HEK293 (cell line): ENCODE measurements at regions not wholly inside any gene's neighbourhood (a gene's known extent, or its start where the extent isn't known, plus 50 kb on each side); places are given as distances from the start of the nearest gene placed in this dataset.
A peak's percentile ranks its signal among the peaks of the same experiment; 100 is the strongest.

Experiments used
- CTCF ChIA-PET: fragments of 350-600 bp; formaldehyde crosslinking; extraction: SDS; loops from one replicate; lab custom pipeline; 2021; ENCODE audit warnings: antibody characterized with exemption; lab: Yijun Ruan, JAX
- POLR2A ChIA-PET: fragments of 300-600 bp; formaldehyde crosslinking; extraction: SDS; loops from one replicate; lab custom pipeline; 2020; ENCODE audit warnings: antibody characterized with exemption, inconsistent platforms; lab: Yijun Ruan, JAX
- H3K27ac ChIP-seq: fragments of 200-500 bp; sonication (Bioruptor generic); 2 replicates; pipeline ENCODE4 v1.5.1; 2014; ENCODE audit warnings: low read depth, low read length, control low read depth, inconsistent platforms; ENCODE audit errors: extremely low read depth
- H3K36me3 ChIP-seq, 2 experiments: fragments of 200-500 bp in 1 of 2; sonication (Bioruptor generic) in 1 of 2; 1 replicate in 1 of 2; 2 replicates in 1 of 2; pipeline ENCODE4 v1.5.1; 2014 to 2017; ENCODE audit warnings: inconsistent platforms in 2 of 2, low read length in 2 of 2; ENCODE audit not compliant: control insufficient read depth in 2 of 2, insufficient read depth in 1 of 2
- H3K4me1 ChIP-seq: fragments of 200-500 bp; sonication (Bioruptor generic); 2 replicates; pipeline ENCODE4 v1.5.1; 2014; ENCODE audit warnings: mild to moderate bottlenecking, low read length, inconsistent platforms; ENCODE audit not compliant: control insufficient read depth, insufficient read depth
- H3K4me3 ChIP-seq: 2 replicates; pipeline ENCODE4 v1.5.1; 2011; ENCODE audit warnings: low read depth, mild to moderate bottlenecking, control low read depth, low read length, moderate library complexity
- H3K9me3 ChIP-seq: fragments of 200-500 bp; sonication (Bioruptor generic); 2 replicates; pipeline ENCODE4 v1.5.1; 2014; ENCODE audit warnings: low read depth, low read length, inconsistent platforms; ENCODE audit not compliant: control insufficient read depth, insufficient read depth
- MEIS1 ChIP-seq: sonication (generic); formaldehyde crosslinking; IDR thresholded peaks from 2 replicates; pipeline ENCODE4 v1.8.1; 2022; ENCODE audit warnings: missing genetic modification reagents, mild to moderate bottlenecking, borderline replicate concordance
- PRDM1 ChIP-seq: fragments of 450-650 bp; formaldehyde crosslinking; IDR thresholded peaks from 2 replicates; pipeline ENCODE4; 2016; ENCODE audit warnings: missing biosample characterization, missing genetic modification characterization
- PRDM6 ChIP-seq: fragments of 450-650 bp; formaldehyde crosslinking; IDR thresholded peaks from 2 replicates; pipeline ENCODE4 v1.5.1; 2017; ENCODE audit warnings: missing biosample characterization, missing genetic modification characterization
- SCRT2 ChIP-seq: fragments of 450-650 bp; formaldehyde crosslinking; IDR thresholded peaks from 2 replicates; pipeline ENCODE4 v1.5.1; 2016; ENCODE audit warnings: missing biosample characterization, missing genetic modification characterization
- WT1 ChIP-seq: fragments of 450-650 bp; formaldehyde crosslinking; IDR thresholded peaks from 2 replicates; pipeline ENCODE4 v1.5.1; 2016; ENCODE audit warnings: missing biosample characterization, missing genetic modification characterization
- ZBTB17 ChIP-seq: fragments of 450-650 bp; formaldehyde crosslinking; IDR thresholded peaks from 2 replicates; pipeline ENCODE4 v1.5.1; 2016; ENCODE audit warnings: missing biosample characterization, missing genetic modification characterization
- ZBTB21 ChIP-seq: fragments of 450-650 bp; formaldehyde crosslinking; IDR thresholded peaks from 2 replicates; pipeline ENCODE4 v1.5.1; 2017; ENCODE audit warnings: missing biosample characterization, missing genetic modification characterization
- ZBTB8A ChIP-seq: fragments of 450-650 bp; formaldehyde crosslinking; IDR thresholded peaks from 2 replicates; pipeline ENCODE4 v1.5.1; 2016; ENCODE audit warnings: missing biosample characterization, missing genetic modification characterization
- ZIC2 ChIP-seq: fragments of 450-650 bp; formaldehyde crosslinking; IDR thresholded peaks from 2 replicates; pipeline ENCODE4 v1.5.1; 2016; ENCODE audit warnings: missing biosample characterization, missing genetic modification characterization
- ZNF140 ChIP-seq: fragments of 450-650 bp; formaldehyde crosslinking; IDR thresholded peaks from 2 replicates; pipeline ENCODE4 v1.5.1; 2016; ENCODE audit warnings: missing biosample characterization, missing genetic modification characterization
- ZNF341 ChIP-seq: fragments of 450-650 bp; formaldehyde crosslinking; IDR thresholded peaks from 2 replicates; pipeline ENCODE4; 2016; ENCODE audit warnings: low read depth, missing biosample characterization, missing genetic modification characterization
- ZNF423 ChIP-seq: fragments of 450-650 bp; formaldehyde crosslinking; IDR thresholded peaks from 2 replicates; pipeline ENCODE4 v1.5.1; 2016; ENCODE audit warnings: missing biosample characterization, missing genetic modification characterization
- ZNF530 ChIP-seq: fragments of 450-650 bp; formaldehyde crosslinking; IDR thresholded peaks from 2 replicates; pipeline ENCODE4 v1.5.1; 2016; ENCODE audit warnings: low read depth, missing biosample characterization, missing genetic modification characterization
- ZNF555 ChIP-seq: fragments of 450-650 bp; formaldehyde crosslinking; conservative IDR thresholded peaks from 2 replicates; pipeline ENCODE4 v1.5.1; 2017; ENCODE audit warnings: missing biosample characterization, mild to moderate bottlenecking, missing genetic modification characterization, inconsistent platforms
- ZNF561 ChIP-seq: fragments of 450-650 bp; IDR thresholded peaks from 2 replicates; pipeline ENCODE4 v1.5.1; 2018; ENCODE audit warnings: missing biosample characterization, missing genetic modification characterization, borderline replicate concordance
- ZNF580 ChIP-seq: fragments of 450-650 bp; formaldehyde crosslinking; IDR thresholded peaks from 2 replicates; pipeline ENCODE4 v1.5.1; 2016; ENCODE audit warnings: missing biosample characterization, missing genetic modification characterization
- ZNF629 ChIP-seq: fragments of 450-650 bp; formaldehyde crosslinking; IDR thresholded peaks from 2 replicates; pipeline ENCODE4 v1.5.1; 2017; ENCODE audit warnings: missing biosample characterization, missing genetic modification characterization
- ZNF654 ChIP-seq: fragments of 450-650 bp; formaldehyde crosslinking; IDR thresholded peaks from 2 replicates; pipeline ENCODE4 v1.5.1; 2016; ENCODE audit warnings: low read depth, missing biosample characterization, missing genetic modification characterization
- ZSCAN4 ChIP-seq: fragments of 450-650 bp; formaldehyde crosslinking; IDR thresholded peaks from 2 replicates; pipeline ENCODE4 v1.5.1; 2017; ENCODE audit warnings: missing biosample characterization, missing genetic modification characterization
- TF ChIP-seq, protein P1 (sequence below): fragments of 450-650 bp; formaldehyde crosslinking; IDR thresholded peaks from 2 replicates; pipeline ENCODE4 v1.5.1; 2017; ENCODE audit warnings: missing biosample characterization, missing genetic modification characterization
- TF ChIP-seq, protein P2 (sequence below): fragments of 450-650 bp; formaldehyde crosslinking; IDR thresholded peaks from 2 replicates; pipeline ENCODE4 v1.5.1; 2016; ENCODE audit warnings: missing biosample characterization, missing genetic modification characterization
- TF ChIP-seq, protein P3 (sequence below): fragments of 450-650 bp; formaldehyde crosslinking; IDR thresholded peaks from 2 replicates; pipeline ENCODE4 v1.5.1; 2016; ENCODE audit warnings: missing biosample characterization, missing genetic modification characterization

DNA sequence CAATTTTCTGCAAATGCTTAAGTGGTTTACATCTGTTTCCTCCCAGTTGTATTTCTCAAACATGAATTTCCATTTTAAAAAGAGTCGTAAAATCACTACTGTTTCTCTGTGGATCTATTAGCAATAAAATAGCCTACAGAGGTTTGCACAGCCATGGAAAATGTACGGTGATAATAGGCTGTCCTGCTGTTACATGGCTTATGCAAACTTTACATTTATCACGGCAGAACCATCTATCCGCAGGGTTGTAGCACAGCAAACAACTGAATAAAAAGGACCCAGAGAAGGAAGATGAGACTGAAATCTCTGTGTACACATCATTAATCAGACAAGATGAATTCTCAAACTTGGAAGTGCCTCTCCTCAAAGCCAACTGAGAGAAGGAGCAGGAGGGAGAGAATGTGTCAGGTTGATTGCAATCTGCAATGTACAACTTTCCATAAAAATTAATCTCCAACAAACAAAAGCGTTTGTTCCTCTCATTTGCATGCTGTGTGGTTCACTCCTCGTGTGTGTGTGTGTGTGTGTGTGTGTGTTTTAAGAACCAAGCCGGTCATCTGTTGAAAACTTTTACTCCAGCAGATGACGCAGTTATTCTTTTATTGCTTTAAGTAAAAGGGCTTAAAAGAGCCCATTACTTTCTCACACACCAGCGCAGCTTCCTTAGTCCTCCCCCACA is 279.3 kb downstream of the SKAP2 start:
- ChIA-PET POLR2A (no interaction called here), CTCF (no interaction called here)
- no peak for TF ChIP-seq ZNF580 (tag by site-specific recombination)
- peak; percentile 34 for TF ChIP-seq ZNF654 (tag by site-specific recombination)
- TF ChIP-seq PRDM1 (tag by site-specific recombination) = peak; percentile 69
- peak; percentile 56 for TF ChIP-seq ZNF629
- TF ChIP-seq ZIC2 = peak; percentile 73
- TF ChIP-seq ZNF555 (tag by site-specific recombination) = no peak
- TF ChIP-seq ZNF423 (tag by site-specific recombination) = no peak
- peak; percentile 61; the same call in 1 of the 2 replicates for TF ChIP-seq SCRT2 (tag by site-specific recombination)
- no peak for TF ChIP-seq ZNF140
- peak; percentile 45; the same call in 1 of the 2 replicates for TF ChIP-seq ZBTB8A (tag by site-specific recombination)
- TF ChIP-seq MEIS1 = no peak
- TF ChIP-seq, protein P1, sequence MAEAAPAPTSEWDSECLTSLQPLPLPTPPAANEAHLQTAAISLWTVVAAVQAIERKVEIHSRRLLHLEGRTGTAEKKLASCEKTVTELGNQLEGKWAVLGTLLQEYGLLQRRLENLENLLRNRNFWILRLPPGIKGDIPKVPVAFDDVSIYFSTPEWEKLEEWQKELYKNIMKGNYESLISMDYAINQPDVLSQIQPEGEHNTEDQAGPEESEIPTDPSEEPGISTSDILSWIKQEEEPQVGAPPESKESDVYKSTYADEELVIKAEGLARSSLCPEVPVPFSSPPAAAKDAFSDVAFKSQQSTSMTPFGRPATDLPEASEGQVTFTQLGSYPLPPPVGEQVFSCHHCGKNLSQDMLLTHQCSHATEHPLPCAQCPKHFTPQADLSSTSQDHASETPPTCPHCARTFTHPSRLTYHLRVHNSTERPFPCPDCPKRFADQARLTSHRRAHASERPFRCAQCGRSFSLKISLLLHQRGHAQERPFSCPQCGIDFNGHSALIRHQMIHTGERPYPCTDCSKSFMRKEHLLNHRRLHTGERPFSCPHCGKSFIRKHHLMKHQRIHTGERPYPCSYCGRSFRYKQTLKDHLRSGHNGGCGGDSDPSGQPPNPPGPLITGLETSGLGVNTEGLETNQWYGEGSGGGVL (tag by site-specific recombination) = peak; percentile 47; the same call in 1 of the 2 replicates
- TF ChIP-seq ZNF561 (tag by site-specific recombination) = 0 out of 2 replicates have a peak, but pooled peaks have one; percentile 12
- TF ChIP-seq ZBTB21 (tag by site-specific recombination) = 0 out of 2 replicates have a peak, but pooled peaks have one; percentile 40
- peak; percentile 68 for TF ChIP-seq WT1 (tag by site-specific recombination)
- peak; percentile 35 for TF ChIP-seq ZBTB17
- no peak for TF ChIP-seq ZNF530 (tag by site-specific recombination)
- TF ChIP-seq, protein P2, sequence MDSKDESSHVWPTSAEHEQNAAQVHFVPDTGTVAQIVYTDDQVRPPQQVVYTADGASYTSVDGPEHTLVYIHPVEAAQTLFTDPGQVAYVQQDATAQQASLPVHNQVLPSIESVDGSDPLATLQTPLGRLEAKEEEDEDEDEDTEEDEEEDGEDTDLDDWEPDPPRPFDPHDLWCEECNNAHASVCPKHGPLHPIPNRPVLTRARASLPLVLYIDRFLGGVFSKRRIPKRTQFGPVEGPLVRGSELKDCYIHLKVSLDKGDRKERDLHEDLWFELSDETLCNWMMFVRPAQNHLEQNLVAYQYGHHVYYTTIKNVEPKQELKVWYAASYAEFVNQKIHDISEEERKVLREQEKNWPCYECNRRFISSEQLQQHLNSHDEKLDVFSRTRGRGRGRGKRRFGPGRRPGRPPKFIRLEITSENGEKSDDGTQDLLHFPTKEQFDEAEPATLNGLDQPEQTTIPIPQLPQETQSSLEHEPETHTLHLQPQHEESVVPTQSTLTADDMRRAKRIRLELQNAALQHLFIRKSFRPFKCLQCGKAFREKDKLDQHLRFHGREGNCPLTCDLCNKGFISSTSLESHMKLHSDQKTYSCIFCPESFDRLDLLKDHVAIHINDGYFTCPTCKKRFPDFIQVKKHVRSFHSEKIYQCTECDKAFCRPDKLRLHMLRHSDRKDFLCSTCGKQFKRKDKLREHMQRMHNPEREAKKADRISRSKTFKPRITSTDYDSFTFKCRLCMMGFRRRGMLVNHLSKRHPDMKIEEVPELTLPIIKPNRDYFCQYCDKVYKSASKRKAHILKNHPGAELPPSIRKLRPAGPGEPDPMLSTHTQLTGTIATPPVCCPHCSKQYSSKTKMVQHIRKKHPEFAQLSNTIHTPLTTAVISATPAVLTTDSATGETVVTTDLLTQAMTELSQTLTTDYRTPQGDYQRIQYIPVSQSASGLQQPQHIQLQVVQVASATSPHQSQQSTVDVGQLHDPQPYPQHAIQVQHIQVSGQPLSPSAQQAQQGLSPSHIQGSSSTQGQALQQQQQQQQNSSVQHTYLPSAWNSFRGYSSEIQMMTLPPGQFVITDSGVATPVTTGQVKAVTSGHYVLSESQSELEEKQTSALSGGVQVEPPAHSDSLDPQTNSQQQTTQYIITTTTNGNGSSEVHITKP (tag by site-specific recombination) = peak; percentile 75
- TF ChIP-seq ZSCAN4 (tag by site-specific recombination) = peak; percentile 59
- TF ChIP-seq ZNF341 (tag by site-specific recombination) = peak; percentile 24; the same call in 1 of the 2 replicates
- TF ChIP-seq PRDM6 (tag by site-specific recombination) = peak; percentile 76
- TF ChIP-seq, protein P3, sequence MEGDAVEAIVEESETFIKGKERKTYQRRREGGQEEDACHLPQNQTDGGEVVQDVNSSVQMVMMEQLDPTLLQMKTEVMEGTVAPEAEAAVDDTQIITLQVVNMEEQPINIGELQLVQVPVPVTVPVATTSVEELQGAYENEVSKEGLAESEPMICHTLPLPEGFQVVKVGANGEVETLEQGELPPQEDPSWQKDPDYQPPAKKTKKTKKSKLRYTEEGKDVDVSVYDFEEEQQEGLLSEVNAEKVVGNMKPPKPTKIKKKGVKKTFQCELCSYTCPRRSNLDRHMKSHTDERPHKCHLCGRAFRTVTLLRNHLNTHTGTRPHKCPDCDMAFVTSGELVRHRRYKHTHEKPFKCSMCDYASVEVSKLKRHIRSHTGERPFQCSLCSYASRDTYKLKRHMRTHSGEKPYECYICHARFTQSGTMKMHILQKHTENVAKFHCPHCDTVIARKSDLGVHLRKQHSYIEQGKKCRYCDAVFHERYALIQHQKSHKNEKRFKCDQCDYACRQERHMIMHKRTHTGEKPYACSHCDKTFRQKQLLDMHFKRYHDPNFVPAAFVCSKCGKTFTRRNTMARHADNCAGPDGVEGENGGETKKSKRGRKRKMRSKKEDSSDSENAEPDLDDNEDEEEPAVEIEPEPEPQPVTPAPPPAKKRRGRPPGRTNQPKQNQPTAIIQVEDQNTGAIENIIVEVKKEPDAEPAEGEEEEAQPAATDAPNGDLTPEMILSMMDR (tag by site-specific recombination) = 0 out of 2 replicates have a peak, but pooled peaks have one; percentile 20

More for the DNA sequence above, 279.3 kb downstream of the SKAP2 start:
- Histone ChIP-seq H3K9me3 (no peaks in the 10 kb centered on the region), H3K4me1 (peaks cover 6% of the 10 kb centered on the region; the same call in 1 of the 2 replicates), H3K36me3 (no peaks in the 10 kb centered on the region), H3K27ac (no peak overlapping the region; the same call in 1 of the 2 replicates), H3K4me3 (no peak overlapping the region)
